Pancreas (tissue), 10 donors: ENCODE measurements at regions not wholly inside any gene's neighbourhood (a gene's known extent, or its start where the extent isn't known, plus 50 kb on each side); places are given as distances from the start of the nearest gene placed in this dataset.
"Not testable (repeated sequence)": the region's sequence is repeated elsewhere in the genome, so short reads cannot be mapped to it uniquely, and the experiment has no call there.

Experiments
- ATAC-seq, 4 donors: fragments of 200-7000 bp; cut with Tn5 transposase; one replicate each; pipeline versions ENCODE4 v1.8.0 to v1.9.1; 2020; ENCODE audit warnings: mild to moderate bottlenecking in 4 of 4, moderate library complexity in 4 of 4
- DNase-seq, 6 donors: peaks; one replicate each; pipeline ENCODE4 v3.0.0-alpha.2; 2020
- FAIRE-seq: peaks from 2 replicates; lab custom pipeline; 2012; peaks lifted over from hg19 to GRCh38; lab: Jason Lieb, UNC
- H3K27ac ChIP-seq, 4 donors: fragments of 200-600 bp; sonication (generic); 1 replicate in 3 of 4; 2 replicates in 1 of 4; pipeline versions ENCODE4 v1.5.0 to v1.8.0; 2020
- H3K27me3 ChIP-seq, 4 donors: fragments of 200-600 bp; one replicate each; pipeline ENCODE4 v1.8.0; 2021
- H3K36me3 ChIP-seq, 3 donors: fragments of 200-600 bp; sonication (generic) in 1 of 3; one replicate each; pipeline versions ENCODE4 v1.5.0 to v1.8.0; 2020 to 2021
- H3K4me1 ChIP-seq, 3 donors: fragments of 200-600 bp; one replicate each; pipeline ENCODE4 v1.8.0; 2021
- H3K4me3 ChIP-seq, 4 donors: fragments of 200-600 bp; sonication (generic) in 2 of 4; one replicate each; pipeline versions ENCODE4 v1.5.0 to v1.8.0; 2020 to 2021
- H3K9me3 ChIP-seq, 4 donors: fragments of 200-600 bp; one replicate each; pipeline ENCODE4 v1.8.0; 2021
- CTCF ChIP-seq, 4 donors: fragments of 200-600 bp; sonication (generic) in 3 of 4; IDR thresholded peaks; one replicate each; pipeline versions ENCODE4 v1.5.0 to v1.8.0; 2021; ENCODE audit warnings: antibody characterized with exemption in 4 of 4
- WGBS, 2 donors: extraction: QIAGEN DNeasy Blood & Tissue Kit; methylation state at CpG; one replicate each; pipeline ENCODE4 v1.1.7; 2013; 5-methylcytosine and 5-hydroxymethylcytosine counted together
- intact Hi-C, 3 donors: fragments of 100-400 bp; cut with DNase I; formaldehyde crosslinking; loops; one replicate each; pipeline versions ENCODE4 v1.11.1 to v1.14.2; 2022
- donor health status: healthy with polysubstance abuse.
- donor health status: DM: no; HTN: no; CAD: no; lungs with moderate emphysema.
- donor health status: DM: no; HTN: no; CAD: no.
- donor health status: control.
- donor health status: control.
- donor health status: Bipolar disorder and iron deficiency.
- donor health status: DM: yes; HTN: yes; CAD: no.
- donor health status: DM: no; HTN: no; CAD: no.
- donor health status: DM: no; HTN: no; CAD: no.
- donor health status: DM: yes; HTN: yes; CAD: no.

GRCh38 chr12:88903333-88903732 is 323.1 kb upstream of the KITLG start:
- FAIRE-seq (no peak), DNase-seq (no peak), ATAC-seq (no peak)
- Histone ChIP-seq H3K4me3 (no peak overlapping the region), H3K27ac (no peak overlapping the region), H3K9me3 (no peaks in the 10 kb centered on the region), H3K36me3 (no peaks in the 10 kb centered on the region), H3K27me3 (no peaks in the 10 kb centered on the region), H3K4me1 (no peaks in the 10 kb centered on the region)
- no peak for TF ChIP-seq CTCF (IDR thresholded peaks at IDR 0.05)
- intact Hi-C loops: no loop called here
- 85 to 87% methylated on average over 4 of the region's 4 CpGs for WGBS, 2 donors

- intact Hi-C loops: no loop called here
- no peak for TF ChIP-seq CTCF (IDR thresholded peaks at IDR 0.05)
- 93% methylated on average over 1 of the region's 1 CpG for WGBS, 2 donors
- Histone ChIP-seq H3K4me1 (no peaks in the 10 kb centered on the region), H3K4me3 (no peak overlapping the region), H3K27me3 (no peaks in the 10 kb centered on the region), H3K9me3 (no peaks in the 10 kb centered on the region), H3K36me3 (no peaks in the 10 kb centered on the region), H3K27ac (no peak overlapping the region)
- DNase-seq: no peak
- FAIRE-seq: no peak
- ATAC-seq: no peak
These were observed 317.5 kb upstream of the KITLG start for GRCh38 chr12:88897723-88898122.

- no peaks in the 10 kb centered on the region for H3K36me3 ChIP-seq
- H3K4me1 ChIP-seq: no peaks in the 10 kb centered on the region
- no peaks in the 10 kb centered on the region for H3K27me3 ChIP-seq
- no peak for FAIRE-seq
- ATAC-seq: no peak
- H3K4me3 ChIP-seq: no peak overlapping the region
- no peak for TF ChIP-seq CTCF (IDR thresholded peaks at IDR 0.05)
- no peak for DNase-seq
- H3K9me3 ChIP-seq: no peaks in the 10 kb centered on the region
- no peak overlapping the region for H3K27ac ChIP-seq
- 80 to 84% methylated on average over 2 of the region's 2 CpGs for WGBS, 2 donors
- intact Hi-C loops: no loop called here
These were observed 316.7 kb upstream of the KITLG start for GRCh38 chr12:88896958-88897357.

- Histone ChIP-seq H3K4me3 (no peak overlapping the region), H3K4me1 (no peaks in the 10 kb centered on the region), H3K27me3 (no peaks in the 10 kb centered on the region), H3K36me3 (no peaks in the 10 kb centered on the region), H3K27ac (no peak overlapping the region), H3K9me3 (no peaks in the 10 kb centered on the region)
- DNase-seq (no peak), ATAC-seq (no peak), FAIRE-seq (no peak)
- no peak for TF ChIP-seq CTCF (IDR thresholded peaks at IDR 0.05)
- intact Hi-C loops: no loop called here
- 86 to 87% methylated on average over 1 of the region's 1 CpG for WGBS, 2 donors
These were observed 315.4 kb upstream of the KITLG start for GRCh38 chr12:88895634-88896033.

GRCh38 chr12:88893801-88894200 is 313.5 kb upstream of the KITLG start:
- WGBS, 2 donors: 76 to 85% methylated on average over 3 of the region's 3 CpGs
- Histone ChIP-seq H3K27ac (no peak overlapping the region), H3K9me3 (no peaks in the 10 kb centered on the region), H3K36me3 (no peaks in the 10 kb centered on the region), H3K27me3 (no peaks in the 10 kb centered on the region), H3K4me3 (no peak overlapping the region), H3K4me1 (no peaks in the 10 kb centered on the region)
- FAIRE-seq (no peak), ATAC-seq (no peak), DNase-seq (no peak)
- intact Hi-C loops: no loop called here
- no peak for TF ChIP-seq CTCF (IDR thresholded peaks at IDR 0.05)

GRCh38 chr12:88891434-88891833 is 311.2 kb upstream of the KITLG start:
- WGBS, 2 donors: 94 to 97% methylated on average over 11 of the region's 11 CpGs

More at GRCh38 chr12:88891434-88891833, 311.2 kb upstream of the KITLG start:
- H3K27me3 ChIP-seq, intact Hi-C loops, H3K9me3 ChIP-seq, H3K36me3 ChIP-seq, H3K4me3 ChIP-seq, DNase-seq, H3K27ac ChIP-seq, FAIRE-seq, H3K4me1 ChIP-seq, ATAC-seq: not testable (repeated sequence)
